Ramos (cell line): ENCODE measurements at regions not wholly inside any gene's neighbourhood (a gene's known extent, or its start where the extent isn't known, plus 50 kb on each side); places are given as distances from the start of the nearest gene placed in this dataset.

Source experiments
- in situ Hi-C: fragments of 300-500 bp; cut with MboI; formaldehyde crosslinking; loops from one replicate; pipeline ENCODE4 v1.14.3; 2022; ENCODE audit warnings: low sequenced_read_pairs; ENCODE audit not compliant: unreplicated experiment

DNA sequence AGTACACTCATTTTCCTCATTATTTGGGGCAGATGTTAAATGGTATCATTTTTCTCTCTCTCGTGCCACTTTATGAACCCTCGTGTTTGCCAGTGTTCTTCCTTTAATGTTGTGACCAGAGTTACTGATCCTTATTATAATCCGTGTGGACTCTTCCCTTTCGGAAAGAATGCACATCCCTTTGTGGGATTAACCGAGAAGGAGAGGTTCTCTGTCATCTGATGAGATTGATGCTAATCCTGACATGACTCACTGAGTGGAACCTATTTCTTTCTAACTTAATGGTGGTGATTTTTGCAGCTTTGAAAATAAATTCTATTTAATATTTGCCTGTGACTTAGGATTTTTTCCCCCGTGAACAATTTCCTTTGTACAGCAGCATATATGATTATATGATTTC lies 300.0 kb upstream of the MAN1A1 start:
- in situ Hi-C loops, result no loop called here

DNA sequence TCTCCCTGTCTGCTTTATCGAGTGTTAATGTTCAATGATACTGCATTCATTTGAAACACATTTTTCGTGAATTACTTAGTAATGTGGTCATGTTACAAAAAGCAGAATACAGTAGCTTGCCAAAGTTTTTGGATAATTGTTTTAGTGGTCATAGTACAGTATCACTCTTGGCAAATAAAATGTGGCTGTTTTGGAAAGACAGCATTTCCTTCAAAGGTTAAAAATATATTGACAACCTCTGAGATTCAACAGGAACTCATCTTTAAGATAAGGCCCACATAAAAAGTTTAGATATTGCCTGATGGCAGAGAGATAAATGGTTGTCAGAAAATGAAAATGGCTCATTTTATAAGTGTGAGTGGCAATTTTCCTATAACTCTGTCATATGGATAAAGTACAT lies 297.7 kb upstream of the MAN1A1 start:
- in situ Hi-C loops, result no loop called here

DNA sequence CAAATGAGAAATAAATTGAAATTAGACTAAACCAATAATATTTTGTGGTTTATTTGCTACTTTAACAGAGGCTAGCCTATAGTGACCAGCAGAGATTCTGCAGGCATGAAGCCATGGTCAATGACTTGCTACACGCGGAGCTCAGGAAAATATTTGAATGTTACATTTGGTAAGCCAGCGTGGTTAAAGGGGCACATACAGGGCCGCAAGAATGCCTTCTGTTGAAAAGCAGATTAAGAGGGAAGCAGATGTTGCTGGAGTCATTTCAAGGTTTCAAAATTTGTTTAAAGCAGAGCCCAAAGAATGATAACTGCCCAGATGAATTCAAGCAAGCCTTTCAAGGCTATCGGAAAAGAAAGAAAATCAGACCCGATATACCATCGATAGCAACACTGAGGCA lies 294.3 kb upstream of the MAN1A1 start:
- in situ Hi-C loops, result no loop called here

DNA sequence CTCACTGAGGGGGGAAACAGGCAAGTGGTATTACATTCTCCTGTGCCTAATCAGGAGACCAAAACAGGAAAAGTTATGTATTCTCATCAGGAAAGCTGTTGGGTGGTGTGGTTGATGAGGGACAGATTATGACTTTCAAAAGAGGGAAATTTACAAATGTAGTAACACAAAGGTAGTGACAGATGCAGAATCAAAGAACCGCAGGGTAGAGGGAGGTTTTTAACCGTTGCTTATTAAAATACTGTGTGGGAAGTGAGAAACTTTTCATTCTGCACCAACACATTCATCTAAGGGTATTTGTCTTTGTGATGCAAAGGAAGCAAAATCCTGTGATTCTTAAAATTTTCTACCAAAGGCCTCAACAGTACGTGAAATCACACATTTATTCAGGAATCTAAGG lies 288.2 kb upstream of the MAN1A1 start:
- in situ Hi-C loops, result no loop called here

GRCh38 chr6:119636060-119636459 lies 286.5 kb upstream of the MAN1A1 start:
- in situ Hi-C loops, result no loop called here

GRCh38 chr6:119633461-119633860 lies 283.9 kb upstream of the MAN1A1 start:
- in situ Hi-C loops, result no loop called here

DNA sequence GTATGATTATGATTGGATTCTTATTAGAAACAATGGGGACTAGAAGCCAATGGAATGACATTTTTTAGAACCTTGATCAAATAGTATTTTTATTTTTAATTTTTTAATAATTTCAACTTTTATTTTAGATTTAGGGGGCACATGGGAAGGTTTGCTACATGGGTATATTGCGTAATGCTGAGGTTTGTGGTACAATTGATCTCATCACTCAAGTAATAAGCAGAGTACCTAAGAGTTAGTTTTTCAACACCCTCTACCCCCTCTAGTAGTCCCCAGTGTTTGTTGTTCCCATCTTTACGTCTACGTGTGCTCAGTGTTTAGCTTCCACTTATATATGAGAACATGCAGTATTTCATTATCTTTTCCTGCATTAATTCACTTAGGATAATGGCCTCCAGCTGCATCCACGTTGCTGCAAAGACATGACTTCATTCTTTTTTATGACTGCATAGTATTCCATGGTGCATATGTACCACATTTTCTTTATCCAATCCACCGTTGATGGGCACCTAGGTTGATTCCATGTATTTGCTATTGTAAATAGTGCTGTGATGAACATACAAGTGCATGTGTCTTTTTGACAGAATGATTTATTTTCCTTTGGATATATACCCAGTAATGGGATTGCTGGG lies 281.1 kb upstream of the MAN1A1 start:
- in situ Hi-C loops, result no loop called here

- in situ Hi-C loops, result no loop called here
Measured at GRCh38 chr6:119628691-119629594, 279.4 kb upstream of the MAN1A1 start.

DNA sequence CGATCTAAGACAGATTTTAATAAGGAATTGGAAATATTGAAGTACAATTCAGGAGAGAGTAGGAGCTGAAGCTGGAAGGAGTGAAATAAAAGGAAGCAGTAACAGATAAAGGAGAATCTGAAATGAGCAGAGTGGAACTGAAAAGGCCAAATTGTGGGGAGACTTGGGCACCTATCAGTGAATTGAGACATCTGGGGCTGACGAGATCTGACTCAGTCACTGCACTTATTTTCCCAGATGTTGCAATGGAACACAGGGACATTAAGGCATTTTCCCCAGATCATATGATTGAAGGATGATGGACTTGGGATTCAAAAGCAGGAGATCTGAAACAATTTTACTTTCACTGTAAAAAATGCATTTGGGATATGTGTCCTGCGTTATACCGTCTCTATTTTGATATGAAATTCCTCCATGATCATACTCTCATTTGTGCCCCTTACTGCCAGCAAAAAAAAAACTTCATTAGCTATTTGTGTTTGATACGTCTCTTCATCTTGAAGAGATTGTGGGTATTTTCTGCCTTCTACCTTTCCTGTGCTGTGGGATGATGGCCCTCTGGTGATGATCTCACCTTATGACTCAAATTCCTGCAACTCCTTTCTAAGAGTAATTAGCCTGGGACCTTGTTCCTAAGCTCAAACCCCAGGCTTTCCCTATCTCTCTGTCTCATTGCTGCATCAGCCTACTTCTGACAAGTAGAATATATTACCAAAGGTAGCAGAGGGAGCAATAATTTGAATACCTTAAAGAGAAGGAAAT lies 278.5 kb upstream of the MAN1A1 start:
- in situ Hi-C loops, result no loop called here

- in situ Hi-C loops, result no loop called here
Measured at GRCh38 chr6:119626884-119627619, 277.5 kb upstream of the MAN1A1 start.

GRCh38 chr6:119620846-119621555 lies 271.4 kb upstream of the MAN1A1 start:
- in situ Hi-C loops, result no loop called here

DNA sequence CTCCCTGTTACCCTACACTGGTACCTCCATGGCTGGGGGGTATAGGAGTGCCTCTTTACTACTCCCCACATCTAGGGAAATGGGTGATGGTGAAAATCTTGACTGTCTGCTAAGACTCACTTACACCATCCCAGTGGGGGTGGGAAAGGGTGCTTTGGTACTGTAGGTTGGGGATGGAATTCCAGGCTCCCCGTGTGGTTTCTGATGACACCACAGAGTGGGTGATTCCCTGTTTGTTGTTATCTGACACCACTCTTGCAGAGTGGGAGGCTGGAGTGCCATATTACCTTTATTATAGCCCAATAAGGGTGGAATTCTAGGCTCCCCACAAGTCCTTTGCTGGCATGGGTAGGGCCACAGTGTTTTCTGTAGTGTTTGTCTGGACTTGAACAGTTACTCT lies 264.6 kb upstream of the MAN1A1 start:
- in situ Hi-C loops, result no loop called here

DNA sequence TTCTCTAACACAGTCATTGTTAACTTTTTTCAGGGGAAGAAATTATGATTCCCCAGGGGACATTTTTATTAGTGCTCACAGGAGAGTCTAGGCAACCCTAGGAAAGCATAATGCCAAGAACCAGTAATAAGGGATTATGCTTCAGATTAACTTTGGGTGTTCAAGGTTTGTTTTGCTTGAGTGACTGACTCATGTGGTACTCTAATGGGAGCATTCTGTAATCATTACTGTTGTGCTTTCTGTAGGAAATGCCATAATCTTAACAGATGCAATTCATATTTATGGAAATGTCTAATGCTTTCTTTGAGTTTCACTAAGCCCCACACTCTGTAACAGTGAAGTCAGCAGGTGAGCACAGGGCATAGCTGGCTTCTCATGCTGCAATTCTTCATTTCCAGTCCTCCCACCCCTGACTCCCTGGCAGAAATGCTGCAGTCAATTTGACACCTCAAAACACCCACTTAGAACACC lies 263.4 kb upstream of the MAN1A1 start:
- in situ Hi-C loops, result no loop called here

DNA sequence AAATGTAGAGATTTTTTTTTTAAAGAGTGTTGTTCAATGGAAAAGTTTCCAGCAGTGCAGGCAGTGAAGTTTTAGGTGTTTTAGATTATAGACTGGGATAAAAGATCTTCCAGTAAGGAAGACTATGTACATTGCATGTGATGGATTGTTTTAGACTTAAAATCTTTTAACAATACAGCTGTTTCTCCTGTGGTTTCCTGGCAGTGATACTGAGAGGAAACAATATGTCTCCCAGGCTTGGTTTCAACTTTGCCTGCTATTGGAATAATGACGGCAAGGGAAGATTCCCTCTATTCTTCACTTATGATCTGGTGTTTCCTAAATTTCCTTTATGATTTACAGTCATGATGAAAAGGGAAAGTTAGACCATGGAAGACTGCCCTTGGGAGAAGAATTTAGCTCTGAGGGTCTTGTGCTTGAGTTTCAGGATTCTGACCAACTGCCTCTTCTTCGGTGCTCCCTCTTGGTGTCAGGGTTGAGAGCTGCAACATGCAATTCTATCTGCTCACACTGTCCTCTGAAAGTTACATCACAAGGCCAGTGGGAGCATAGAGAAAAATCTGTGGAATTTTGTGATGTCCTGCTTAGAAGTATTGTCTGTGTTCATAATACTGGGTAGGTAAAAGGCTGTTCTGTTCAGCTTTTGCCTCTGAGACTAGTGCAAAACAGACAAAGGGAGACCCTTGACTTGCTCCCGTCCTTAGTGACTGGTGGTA lies 262.8 kb upstream of the MAN1A1 start:
- in situ Hi-C loops, result no loop called here

DNA sequence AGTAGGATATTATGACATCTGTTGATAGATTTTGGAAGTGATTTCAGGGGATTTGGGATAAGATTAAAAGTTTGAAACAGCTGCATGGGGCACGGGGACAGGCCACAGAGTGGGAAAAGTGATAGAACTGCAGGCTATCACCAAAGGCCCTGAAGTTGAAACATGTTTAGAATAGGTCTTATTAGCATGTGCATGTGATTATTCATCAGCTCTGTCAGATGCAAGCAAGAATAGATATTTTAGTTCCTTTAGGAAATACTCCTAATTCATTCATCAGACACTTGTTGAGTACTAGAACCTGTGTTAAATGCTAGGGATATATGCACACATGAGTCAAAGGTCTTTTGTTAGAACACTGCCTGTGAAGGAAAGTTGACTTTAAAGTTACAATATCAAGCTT lies 261.2 kb upstream of the MAN1A1 start:
- in situ Hi-C loops, result no loop called here

DNA sequence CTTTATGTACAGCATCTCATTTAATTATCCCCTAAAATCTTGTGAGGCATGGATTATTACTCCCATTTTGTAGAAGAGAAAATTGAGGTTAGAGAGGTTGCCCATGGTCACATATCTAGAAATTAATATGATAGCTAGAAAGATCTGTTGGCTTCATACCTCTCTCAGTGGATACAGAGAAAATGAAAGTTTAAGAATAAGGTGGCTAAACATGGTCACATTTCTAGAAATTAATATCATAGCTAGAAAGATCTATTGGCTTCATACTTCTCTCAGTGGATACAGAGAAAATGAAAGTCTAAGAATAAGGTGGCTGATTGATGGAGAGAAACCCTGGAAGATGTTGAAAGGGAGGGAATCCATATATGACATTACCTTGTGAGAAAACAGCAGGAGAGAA lies 260.7 kb upstream of the MAN1A1 start:
- in situ Hi-C loops, result no loop called here

- in situ Hi-C loops, result no loop called here
Measured at GRCh38 chr6:119609865-119610264, 260.3 kb upstream of the MAN1A1 start.

GRCh38 chr6:119608994-119609393 lies 259.4 kb upstream of the MAN1A1 start:
- in situ Hi-C loops, result no loop called here

DNA sequence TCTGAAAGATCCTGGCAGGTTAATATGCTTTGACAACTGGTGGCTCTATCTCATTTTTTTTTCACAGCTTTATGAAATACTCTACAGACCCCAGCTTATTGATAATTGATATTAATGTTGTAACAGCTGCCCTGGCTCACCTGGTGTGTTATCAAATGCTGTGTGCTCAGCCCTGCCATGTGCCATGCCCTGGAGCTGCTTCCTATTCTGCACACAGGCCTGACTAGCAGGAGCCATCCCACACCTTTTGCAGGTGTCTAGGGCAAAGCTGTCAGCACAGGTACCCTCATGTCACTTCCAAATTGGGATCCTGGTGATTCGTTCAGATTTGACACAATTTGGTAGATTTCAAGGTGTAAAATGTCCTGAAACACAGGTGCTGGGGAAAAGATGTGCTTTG lies 254.6 kb upstream of the MAN1A1 start:
- in situ Hi-C loops, result no loop called here
